B cell (primary cell): ENCODE measurements at regions not wholly inside any gene's neighbourhood (a gene's known extent, or its start where the extent isn't known, plus 50 kb on each side); places are given as distances from the start of the nearest gene placed in this dataset.

Experiments used
- CTCF ChIP-seq: fragments of 200-600 bp; IDR thresholded peaks from one replicate; pipeline ENCODE4 v1.8.0; 2022; ENCODE audit warnings: antibody characterized with exemption, mild to moderate bottlenecking
- EZH2 ChIP-seq: IDR thresholded peaks from 2 replicates; pipeline ENCODE4 v1.6.1; 2012; ENCODE audit warnings: borderline replicate concordance, low read depth, mild to moderate bottlenecking, moderate library complexity, low read length; ENCODE audit not compliant: insufficient read depth, poor library complexity, severe bottlenecking

- TF ChIP-seq CTCF, result no peak
- no peak for TF ChIP-seq EZH2
These were observed 84.3 kb upstream of the TAPT1 start for GRCh38 chr4:16310606-16311005.
